HG02623 (cell line): ENCODE measurements at regions not wholly inside any gene's neighbourhood (a gene's known extent, or its start where the extent isn't known, plus 50 kb on each side); places are given as distances from the start of the nearest gene placed in this dataset.
"Not testable (repeated sequence)": the region's sequence is repeated elsewhere in the genome, so short reads cannot be mapped to it uniquely, and the experiment has no call there.

Experiments
- ATAC-seq: cut with Tn5 transposase; IDR thresholded peaks from one replicate; pipeline ENCODE4 v1.9.1; 2021; ENCODE audit warnings: moderate library complexity; ENCODE audit not compliant: unreplicated experiment

- no peak for ATAC-seq
These were observed 153.5 kb upstream of the S1PR3 start for GRCh38 chr9:88837731-88838130.

GRCh38 chr9:88849878-88850277 is 141.4 kb upstream of the S1PR3 start:
- not testable (repeated sequence) for ATAC-seq

- ATAC-seq = no peak
These were observed 138.5 kb upstream of the S1PR3 start for GRCh38 chr9:88852794-88853193.

DNA sequence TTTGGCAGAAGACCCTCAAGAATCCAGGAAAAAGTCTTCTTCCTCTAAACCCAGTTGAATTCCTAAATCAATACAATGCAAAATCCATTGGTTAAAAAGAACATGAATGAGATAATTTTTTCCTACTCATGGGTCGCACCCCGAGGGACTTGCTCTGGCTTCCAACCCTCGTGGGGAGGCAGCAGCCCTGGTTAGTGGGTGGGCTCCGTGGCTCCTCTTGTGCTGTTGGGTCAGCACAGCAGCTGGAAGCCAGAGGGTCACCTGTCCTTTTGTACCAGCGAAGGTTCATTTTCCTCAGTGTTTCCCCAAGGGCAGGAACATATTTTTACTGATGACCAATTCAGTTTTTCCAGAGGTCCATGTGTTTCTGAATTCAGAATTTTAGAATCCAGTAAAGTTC is 120.6 kb upstream of the S1PR3 start:
- no peak for ATAC-seq

DNA sequence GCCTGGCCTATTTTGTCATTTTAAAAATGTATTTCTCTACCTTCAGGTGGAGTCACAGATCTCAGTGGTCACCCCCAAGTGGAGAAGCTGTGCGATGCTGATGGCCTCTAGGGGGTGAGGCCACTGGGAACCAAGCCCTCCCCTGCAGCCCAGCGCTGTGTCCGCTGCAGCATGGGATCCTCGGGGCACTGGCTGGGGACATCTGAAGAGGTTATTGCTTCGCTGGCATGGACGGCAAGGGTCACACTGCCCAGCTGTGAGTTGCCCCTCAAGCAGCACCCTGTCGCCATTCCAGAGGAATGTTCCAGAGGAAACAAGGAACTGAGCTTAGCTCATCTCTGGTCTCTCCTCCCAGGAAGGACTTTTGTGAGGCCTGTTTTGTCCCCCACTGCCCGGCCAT is 119.6 kb upstream of the S1PR3 start:
- ATAC-seq = no peak

GRCh38 chr9:88872192-88872946 is 118.9 kb upstream of the S1PR3 start:
- ATAC-seq = no peak

DNA sequence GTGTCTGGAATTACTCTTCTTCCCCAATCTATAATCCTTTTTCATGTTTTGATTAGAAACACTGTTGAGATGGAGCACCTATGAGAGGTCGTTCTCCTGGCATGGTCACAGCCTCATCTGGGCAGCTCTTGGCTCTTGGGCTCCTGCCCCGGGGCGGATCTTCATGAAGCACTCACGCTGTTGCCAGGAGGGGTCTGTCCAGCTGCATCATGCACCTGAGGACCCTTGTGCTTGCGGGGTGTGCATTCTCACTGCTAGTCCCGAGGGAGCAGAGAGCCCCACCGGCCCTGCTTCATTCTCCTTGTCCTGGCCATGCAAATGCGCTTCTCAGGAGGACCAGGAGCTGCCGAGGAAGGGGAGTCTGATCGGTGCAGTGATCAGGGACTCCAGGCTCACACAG is 117.6 kb upstream of the S1PR3 start:
- no peak for ATAC-seq

GRCh38 chr9:88874391-88874790 is 116.9 kb upstream of the S1PR3 start:
- no peak for ATAC-seq

- ATAC-seq = no peak
These were observed 115.7 kb upstream of the S1PR3 start for GRCh38 chr9:88875400-88876120.

- ATAC-seq = no peak
These were observed 111.1 kb upstream of the S1PR3 start for GRCh38 chr9:88880199-88880598.

DNA sequence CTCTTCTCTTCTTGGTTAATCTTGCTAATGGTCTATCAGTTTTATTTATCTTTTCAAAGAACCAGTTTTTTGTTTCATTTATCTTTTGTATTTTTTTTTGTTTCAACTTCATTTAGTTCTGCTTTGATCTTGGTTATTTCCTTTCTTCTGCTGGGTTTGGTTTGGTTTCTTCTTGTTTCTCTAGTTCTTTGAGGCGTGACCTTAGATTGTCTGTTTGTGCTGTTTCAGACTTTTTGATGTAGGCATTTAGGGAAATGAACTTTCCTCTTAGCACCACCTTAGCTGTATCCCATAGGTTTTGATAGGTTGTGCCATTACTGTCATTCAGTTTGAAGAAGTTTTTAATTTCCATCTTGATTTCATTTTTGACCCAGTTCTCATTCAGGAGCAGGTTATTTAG is 107.0 kb upstream of the S1PR3 start:
- not testable (repeated sequence) for ATAC-seq

DNA sequence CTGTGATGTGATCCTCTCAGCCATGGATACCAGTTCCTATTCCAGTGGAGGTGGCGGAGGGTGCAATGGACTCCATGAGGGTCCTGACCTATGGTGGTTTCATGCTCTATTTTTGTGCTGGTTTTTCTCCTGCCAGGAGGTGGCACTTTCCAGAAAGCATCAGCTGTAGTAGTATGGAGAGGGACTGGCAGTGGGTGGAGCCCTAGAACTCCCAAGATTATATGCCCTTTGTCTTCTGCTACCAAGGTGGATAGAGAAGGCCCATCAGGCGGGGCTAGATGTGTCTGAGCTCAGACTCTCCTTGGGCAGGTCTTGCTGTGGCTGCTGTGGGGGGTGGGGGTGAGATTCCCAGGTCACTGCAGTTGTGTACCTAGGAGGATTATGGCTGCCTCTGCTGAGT is 104.5 kb upstream of the S1PR3 start:
- not testable (repeated sequence) for ATAC-seq

DNA sequence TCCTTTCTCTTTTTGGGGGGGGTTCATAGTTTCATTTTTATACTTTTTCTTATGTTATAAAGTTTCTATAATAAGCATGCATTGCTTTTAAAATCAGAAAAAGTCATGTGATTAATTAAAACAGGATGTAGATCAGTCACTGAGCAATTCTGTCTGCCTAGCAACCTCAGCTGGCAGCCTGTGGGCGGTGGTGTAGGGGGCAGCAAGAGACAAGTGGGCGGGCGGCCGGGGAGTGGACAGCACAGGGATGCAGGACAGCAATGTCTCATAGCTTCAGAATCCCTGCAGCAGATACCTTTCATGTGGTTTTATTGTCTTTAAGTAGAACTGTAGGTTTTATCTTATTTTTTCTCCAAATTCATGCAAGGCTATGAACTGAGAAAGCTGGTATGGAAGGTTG is 101.9 kb upstream of the S1PR3 start:
- no peak for ATAC-seq

- ATAC-seq = no peak
These were observed 100.7 kb upstream of the S1PR3 start for GRCh38 chr9:88890546-88890945.

DNA sequence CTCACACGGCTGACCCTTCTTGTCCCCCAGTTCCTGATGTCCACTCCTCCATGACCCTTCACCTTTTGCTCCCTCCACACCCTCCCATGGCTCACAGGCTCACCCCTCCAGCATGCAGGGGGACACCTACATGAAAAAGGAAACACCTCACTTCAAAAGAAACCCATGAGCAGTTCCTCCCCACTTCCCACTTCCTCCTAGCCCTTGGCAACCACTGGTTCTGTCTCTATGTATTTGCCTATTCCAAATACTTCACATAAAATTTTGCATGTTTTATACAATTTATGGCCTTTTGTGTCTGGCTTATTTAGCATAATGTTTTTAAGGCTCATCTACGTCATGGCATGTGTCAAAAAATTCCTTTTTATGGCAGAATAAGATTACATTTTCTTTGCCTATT is 100.2 kb upstream of the S1PR3 start:
- no peak for ATAC-seq

- ATAC-seq = no peak
These were observed 98.5 kb upstream of the S1PR3 start for GRCh38 chr9:88892724-88893123.

DNA sequence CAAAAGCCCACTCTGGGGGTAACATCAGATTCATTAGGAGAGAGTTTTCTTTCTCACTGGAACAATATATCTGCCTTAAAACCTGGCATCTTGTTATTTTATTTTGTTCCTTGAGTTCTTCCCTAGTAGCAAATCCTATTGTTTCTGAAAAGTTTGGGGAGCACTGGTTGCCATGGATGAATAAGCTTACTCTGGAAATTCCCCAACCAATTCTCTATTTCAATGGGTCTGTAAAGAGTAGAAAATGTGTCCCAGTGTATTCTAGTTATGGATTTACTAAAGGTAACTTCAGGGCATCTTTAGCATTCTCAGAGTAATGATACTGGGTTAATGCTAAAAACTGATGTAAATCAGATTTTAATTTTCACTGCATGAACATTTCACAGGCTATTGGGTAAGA is 94.2 kb upstream of the S1PR3 start:
- no peak for ATAC-seq

DNA sequence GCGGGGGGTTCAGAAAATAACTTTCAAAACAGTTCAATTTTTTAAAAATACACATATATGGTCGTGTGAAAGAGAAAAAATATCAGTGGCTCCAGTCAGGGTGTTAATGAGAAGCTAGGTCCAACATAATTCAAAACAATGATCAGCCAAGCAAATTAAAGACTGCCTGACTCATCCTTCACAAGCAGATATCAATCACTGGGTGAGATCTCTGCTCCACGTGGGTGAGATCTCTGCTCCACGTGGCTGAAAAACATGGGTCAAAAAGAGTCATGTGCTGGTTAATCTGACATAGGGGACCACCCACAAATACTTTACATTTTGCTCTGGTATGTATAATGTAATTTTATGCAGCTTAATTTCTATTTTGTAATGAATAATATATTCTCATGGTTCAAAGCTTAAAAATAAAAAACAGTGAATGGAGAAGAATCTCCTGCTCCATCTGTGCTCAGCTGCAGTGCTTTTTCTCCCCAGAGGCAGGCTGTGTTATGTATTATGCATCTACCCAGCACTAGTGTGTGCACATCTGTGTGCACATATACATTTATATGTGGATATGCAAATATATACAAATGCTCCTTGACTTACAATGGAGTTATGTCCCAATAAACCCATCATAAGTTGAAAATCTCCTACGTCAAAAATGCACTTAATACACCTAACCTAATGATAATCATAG is 93.1 kb upstream of the S1PR3 start:
- ATAC-seq = no peak

- no peak for ATAC-seq
These were observed 85.8 kb upstream of the S1PR3 start for GRCh38 chr9:88905506-88905905.

DNA sequence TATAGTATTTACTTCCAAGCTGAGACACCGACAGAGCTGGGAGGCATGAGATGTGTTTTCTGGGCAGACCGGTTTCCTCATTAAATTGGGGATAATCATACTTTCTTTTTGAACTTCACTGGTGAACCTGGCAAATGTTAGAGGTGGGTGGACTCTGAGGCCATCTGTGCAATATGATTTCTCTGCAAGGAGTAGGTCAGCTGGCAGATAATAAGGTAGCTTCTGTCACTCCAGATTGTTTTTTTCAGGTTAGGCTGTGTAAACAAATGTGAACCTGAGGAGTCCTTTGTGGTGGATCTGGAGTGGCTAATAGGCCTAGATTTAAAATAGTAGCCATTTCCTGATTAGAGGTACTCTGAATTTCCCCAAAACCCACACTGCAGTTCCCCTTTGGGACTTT is 75.4 kb upstream of the S1PR3 start:
- ATAC-seq = no peak

GRCh38 chr9:88916894-88917293 is 74.4 kb upstream of the S1PR3 start:
- no peak for ATAC-seq

DNA sequence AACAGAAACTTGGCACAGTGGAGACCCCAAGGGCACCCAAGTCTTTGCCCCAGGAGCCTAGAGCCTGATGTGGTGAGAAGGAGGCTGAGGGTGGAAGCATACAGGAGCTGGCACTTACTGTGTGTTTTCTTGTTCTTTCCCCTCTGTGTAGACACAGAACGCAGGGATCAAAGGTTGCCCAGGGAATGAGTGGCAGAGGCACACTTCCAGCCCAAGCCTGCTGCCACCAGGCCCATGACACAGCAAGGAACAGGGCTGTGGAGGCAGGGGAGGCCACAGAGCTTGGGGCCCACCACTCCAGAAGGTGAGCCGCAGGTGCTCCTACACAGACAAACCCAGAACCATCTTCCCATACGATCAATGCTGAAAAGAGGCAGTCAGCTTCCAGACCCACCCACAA is 73.9 kb upstream of the S1PR3 start:
- ATAC-seq = no peak
